GM13976 (cell line): ENCODE measurements at regions not wholly inside any gene's neighbourhood (a gene's known extent, or its start where the extent isn't known, plus 50 kb on each side); places are given as distances from the start of the nearest gene placed in this dataset.

ENCODE experiments used
- DNase-seq: peaks from one replicate; pipeline ENCODE4 v3.0.0; 2012; ENCODE audit warnings: low spot score
- in situ Hi-C: fragments of 300-500 bp; cut with MboI; formaldehyde crosslinking; loops from one replicate; pipeline ENCODE4 v1.12.0; 2022; ENCODE audit warnings: low sequenced_read_pairs, mixed read lengths, inconsistent platforms; ENCODE audit not compliant: unreplicated experiment
- TF ChIP-seq, protein P1 (sequence below): IDR thresholded peaks from 2 replicates; pipeline ENCODE4 v1.5.1; 2012; ENCODE audit warnings: borderline replicate concordance, mild to moderate bottlenecking; ENCODE audit not compliant: insufficient read depth; ENCODE audit errors: extremely low read depth, missing control alignments, control extremely low read depth

DNA sequence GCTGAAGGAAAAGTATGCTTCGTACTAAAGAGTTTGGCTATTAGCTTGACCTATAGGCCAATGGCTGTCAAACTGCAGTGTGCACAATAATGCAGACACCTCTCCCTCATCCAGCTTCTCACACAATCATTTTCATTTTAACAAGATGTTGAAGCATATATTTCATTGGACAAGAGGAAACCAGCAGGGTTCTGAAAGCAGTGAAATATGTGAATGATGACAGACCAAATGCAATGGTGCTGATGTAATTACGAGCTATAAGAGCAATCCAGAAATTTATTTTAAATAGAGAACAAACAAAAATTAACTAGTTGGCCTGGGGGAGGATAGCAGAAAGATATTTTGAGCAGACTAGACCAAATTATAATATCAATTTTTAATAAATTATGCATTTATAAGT is 331.5 kb upstream of the AKR1E2 start:
- in situ Hi-C loops, result no loop called here
- TF ChIP-seq, protein P1, sequence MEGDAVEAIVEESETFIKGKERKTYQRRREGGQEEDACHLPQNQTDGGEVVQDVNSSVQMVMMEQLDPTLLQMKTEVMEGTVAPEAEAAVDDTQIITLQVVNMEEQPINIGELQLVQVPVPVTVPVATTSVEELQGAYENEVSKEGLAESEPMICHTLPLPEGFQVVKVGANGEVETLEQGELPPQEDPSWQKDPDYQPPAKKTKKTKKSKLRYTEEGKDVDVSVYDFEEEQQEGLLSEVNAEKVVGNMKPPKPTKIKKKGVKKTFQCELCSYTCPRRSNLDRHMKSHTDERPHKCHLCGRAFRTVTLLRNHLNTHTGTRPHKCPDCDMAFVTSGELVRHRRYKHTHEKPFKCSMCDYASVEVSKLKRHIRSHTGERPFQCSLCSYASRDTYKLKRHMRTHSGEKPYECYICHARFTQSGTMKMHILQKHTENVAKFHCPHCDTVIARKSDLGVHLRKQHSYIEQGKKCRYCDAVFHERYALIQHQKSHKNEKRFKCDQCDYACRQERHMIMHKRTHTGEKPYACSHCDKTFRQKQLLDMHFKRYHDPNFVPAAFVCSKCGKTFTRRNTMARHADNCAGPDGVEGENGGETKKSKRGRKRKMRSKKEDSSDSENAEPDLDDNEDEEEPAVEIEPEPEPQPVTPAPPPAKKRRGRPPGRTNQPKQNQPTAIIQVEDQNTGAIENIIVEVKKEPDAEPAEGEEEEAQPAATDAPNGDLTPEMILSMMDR, result no peak
- DNase-seq, result no peak

GRCh38 chr10:4492202-4492601 is 333.8 kb upstream of the AKR1E2 start:
- no peak for DNase-seq
- in situ Hi-C loops, result no loop called here
- TF ChIP-seq, protein P1, result no peak

DNA sequence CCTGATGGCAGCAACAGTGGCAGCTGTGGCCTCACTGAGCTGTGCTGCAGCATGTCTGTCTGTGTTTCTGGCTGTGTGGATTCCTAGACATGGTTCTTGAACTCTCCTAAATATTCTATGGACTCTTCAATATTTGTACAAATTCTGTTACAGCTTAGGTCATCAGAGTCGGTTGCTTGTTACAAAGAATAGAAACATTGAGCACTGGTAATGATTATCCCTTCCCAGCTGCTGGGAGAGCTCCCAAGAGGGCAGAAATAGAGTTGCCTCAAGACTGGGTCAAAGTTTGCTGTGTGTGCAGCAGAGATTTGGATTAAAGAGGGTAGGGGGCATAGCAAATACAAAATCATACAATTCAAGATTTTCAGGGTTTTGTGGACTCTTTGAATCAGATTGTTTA is 337.1 kb upstream of the AKR1E2 start:
- in situ Hi-C loops, result no loop called here
- TF ChIP-seq, protein P1, result no peak
- no peak for DNase-seq

- TF ChIP-seq, protein P1, result no peak
- in situ Hi-C loops, result no loop called here
- DNase-seq, result no peak
These were observed 340.4 kb upstream of the AKR1E2 start for GRCh38 chr10:4485636-4486035.

GRCh38 chr10:4483811-4484210 is 342.2 kb upstream of the AKR1E2 start:
- in situ Hi-C loops, result no loop called here
- DNase-seq, result no peak
- TF ChIP-seq, protein P1, result no peak

- in situ Hi-C loops, result no loop called here
- TF ChIP-seq, protein P1, result no peak
- no peak for DNase-seq
These were observed 343.3 kb upstream of the AKR1E2 start for GRCh38 chr10:4482659-4483058.

- DNase-seq, result no peak
- TF ChIP-seq, protein P1, result no peak
- in situ Hi-C loops, result no loop called here
These were observed 344.8 kb upstream of the AKR1E2 start for GRCh38 chr10:4481192-4481591.
